Testis (tissue), 2 donors: ENCODE measurements at regions not wholly inside any gene's neighbourhood (a gene's known extent, or its start where the extent isn't known, plus 50 kb on each side); places are given as distances from the start of the nearest gene placed in this dataset.

Experiments used
- POLR2A ChIP-seq: fragments of 450-650 bp; IDR thresholded peaks from one replicate; pipeline ENCODE4 v1.6.1; 2017; ENCODE audit warnings: antibody characterized with exemption, mild to moderate bottlenecking, moderate library complexity
- TF ChIP-seq, protein P1 (sequence below), 3 experiments: fragments of 450-650 bp in 2 of 3; fragments of 200-600 bp in 1 of 3; sonication (generic) in 1 of 3; IDR thresholded peaks; one replicate each; pipeline ENCODE4 v1.5.1; 2016 to 2019; ENCODE audit warnings: antibody characterized with exemption in 3 of 3, mild to moderate bottlenecking in 2 of 3, moderate library complexity in 1 of 3

DNA sequence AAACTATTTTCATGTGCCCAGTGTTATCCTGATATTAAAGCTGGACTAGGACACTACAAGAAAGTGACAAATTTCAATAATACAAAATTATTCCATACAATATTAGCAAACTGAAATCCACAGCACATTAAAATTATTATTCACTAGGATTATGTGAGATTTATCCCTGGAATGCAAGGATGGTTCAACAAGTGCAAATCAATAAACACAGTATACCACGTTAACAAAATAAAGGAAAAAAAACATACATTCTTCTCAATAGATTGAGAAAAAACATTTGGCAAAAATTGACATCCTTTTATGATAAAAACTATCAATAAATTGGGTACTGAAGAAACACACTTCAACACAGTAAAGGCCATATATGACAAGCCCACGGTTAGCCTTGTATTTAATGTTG lies 1758.2 kb upstream of the RAG2 start:
- TF ChIP-seq, protein P1, sequence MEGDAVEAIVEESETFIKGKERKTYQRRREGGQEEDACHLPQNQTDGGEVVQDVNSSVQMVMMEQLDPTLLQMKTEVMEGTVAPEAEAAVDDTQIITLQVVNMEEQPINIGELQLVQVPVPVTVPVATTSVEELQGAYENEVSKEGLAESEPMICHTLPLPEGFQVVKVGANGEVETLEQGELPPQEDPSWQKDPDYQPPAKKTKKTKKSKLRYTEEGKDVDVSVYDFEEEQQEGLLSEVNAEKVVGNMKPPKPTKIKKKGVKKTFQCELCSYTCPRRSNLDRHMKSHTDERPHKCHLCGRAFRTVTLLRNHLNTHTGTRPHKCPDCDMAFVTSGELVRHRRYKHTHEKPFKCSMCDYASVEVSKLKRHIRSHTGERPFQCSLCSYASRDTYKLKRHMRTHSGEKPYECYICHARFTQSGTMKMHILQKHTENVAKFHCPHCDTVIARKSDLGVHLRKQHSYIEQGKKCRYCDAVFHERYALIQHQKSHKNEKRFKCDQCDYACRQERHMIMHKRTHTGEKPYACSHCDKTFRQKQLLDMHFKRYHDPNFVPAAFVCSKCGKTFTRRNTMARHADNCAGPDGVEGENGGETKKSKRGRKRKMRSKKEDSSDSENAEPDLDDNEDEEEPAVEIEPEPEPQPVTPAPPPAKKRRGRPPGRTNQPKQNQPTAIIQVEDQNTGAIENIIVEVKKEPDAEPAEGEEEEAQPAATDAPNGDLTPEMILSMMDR (IDR thresholded peaks at IDR 0.05), result no peak
- no peak for TF ChIP-seq POLR2A
